Erythroblast (primary cell): ENCODE measurements at regions not wholly inside any gene's neighbourhood (a gene's known extent, or its start where the extent isn't known, plus 50 kb on each side); places are given as distances from the start of the nearest gene placed in this dataset.

ENCODE experiments used
- GATA1 ChIP-seq: IDR thresholded peaks from 2 replicates; pipeline ENCODE4 v1.6.1; 2011; ENCODE audit warnings: low read depth, mild to moderate bottlenecking, control low read depth, low read length, moderate library complexity
- POLR2A ChIP-seq: IDR thresholded peaks from 2 replicates; pipeline ENCODE4 v1.6.1; 2011; ENCODE audit warnings: mild to moderate bottlenecking, low read length

- TF ChIP-seq POLR2A = no peak
- no peak for TF ChIP-seq GATA1
These were observed 190.2 kb upstream of the ZNF469 start for GRCh38 chr16:88192601-88193000.
